BLaER1 (cell line): ENCODE measurements at regions not wholly inside any gene's neighbourhood (a gene's known extent, or its start where the extent isn't known, plus 50 kb on each side); places are given as distances from the start of the nearest gene placed in this dataset.

ENCODE experiments used
- H3K27ac ChIP-seq: shearing (Covaris generic); formaldehyde crosslinking; 2 replicates; pipeline ENCODE4 v1.8.1; 2022
- H3K27me3 ChIP-seq: shearing (Covaris generic); formaldehyde crosslinking; 2 replicates; pipeline ENCODE4 v1.8.1; 2022
- H3K36me3 ChIP-seq: shearing (Covaris generic); formaldehyde crosslinking; 2 replicates; pipeline ENCODE4 v1.8.1; 2022
- H3K4me1 ChIP-seq: shearing (Covaris generic); formaldehyde crosslinking; 2 replicates; pipeline ENCODE4 v1.8.1; 2022
- H3K4me2 ChIP-seq: shearing (Covaris generic); formaldehyde crosslinking; 2 replicates; pipeline ENCODE4 v1.8.1; 2022
- H3K4me3 ChIP-seq: shearing (Covaris generic); formaldehyde crosslinking; 2 replicates; pipeline ENCODE4 v1.8.1; 2022
- H3K9ac ChIP-seq: shearing (Covaris generic); formaldehyde crosslinking; 2 replicates; pipeline ENCODE4 v1.8.1; 2022
- H3K9me3 ChIP-seq: shearing (Covaris generic); formaldehyde crosslinking; 2 replicates; pipeline ENCODE4 v1.8.1; 2022
- H4K20me1 ChIP-seq: shearing (Covaris generic); formaldehyde crosslinking; 2 replicates; pipeline ENCODE4 v1.8.1; 2022
- Cebpa-rat ChIP-seq: shearing (Covaris generic); IDR thresholded peaks from 2 replicates; pipeline ENCODE4 v1.8.1; 2022

GRCh38 chr12:111293266-111294009 is 75.5 kb downstream of the PHETA1 start:
- peaks cover 7% of the 10 kb centered on the region; the same call in 1 of the 2 replicates for H3K4me1 ChIP-seq
- no peak overlapping the region for H3K27ac ChIP-seq
- TF ChIP-seq Cebpa-rat = no peak
- H3K27me3 ChIP-seq = no peaks in the 10 kb centered on the region
- H3K4me2 ChIP-seq = no peak overlapping the region
- H3K36me3 ChIP-seq = no peaks in the 10 kb centered on the region
- no peak overlapping the region for H3K9ac ChIP-seq
- H3K4me3 ChIP-seq = no peak overlapping the region
- H4K20me1 ChIP-seq = no peaks in the 10 kb centered on the region
- no peaks in the 10 kb centered on the region for H3K9me3 ChIP-seq

GRCh38 chr12:111291357-111291756 is 77.5 kb downstream of the PHETA1 start:
- Histone ChIP-seq H3K9me3 (no peaks in the 10 kb centered on the region), H3K4me1 (peaks cover 7% of the 10 kb centered on the region; the same call in 1 of the 2 replicates), H3K9ac (no peak overlapping the region), H3K4me3 (no peak overlapping the region), H3K4me2 (no peak overlapping the region), H3K36me3 (no peaks in the 10 kb centered on the region), H3K27ac (no peak overlapping the region), H3K27me3 (no peaks in the 10 kb centered on the region), H4K20me1 (no peaks in the 10 kb centered on the region)
- no peak for TF ChIP-seq Cebpa-rat

GRCh38 chr12:111288771-111289170 is 80.1 kb downstream of the PHETA1 start:
- no peak for TF ChIP-seq Cebpa-rat
- Histone ChIP-seq H3K36me3 (no peaks in the 10 kb centered on the region), H3K27me3 (no peaks in the 10 kb centered on the region)

GRCh38 chr12:111287125-111287900 is 81.6 kb downstream of the PHETA1 start:
- no peak overlapping the region for H3K9ac ChIP-seq
- peaks cover 6% of the 10 kb centered on the region; the same call in 1 of the 2 replicates for H3K9me3 ChIP-seq
- H4K20me1 ChIP-seq = no peaks in the 10 kb centered on the region
- H3K27me3 ChIP-seq = no peaks in the 10 kb centered on the region
- no peaks in the 10 kb centered on the region for H3K4me1 ChIP-seq
- no peak overlapping the region for H3K4me3 ChIP-seq
- no peak for TF ChIP-seq Cebpa-rat
- H3K4me2 ChIP-seq = no peak overlapping the region
- no peak overlapping the region for H3K27ac ChIP-seq
- H3K36me3 ChIP-seq = no peaks in the 10 kb centered on the region

More at GRCh38 chr12:111288771-111289170, 80.1 kb downstream of the PHETA1 start:
- Histone ChIP-seq H3K9ac (no peak overlapping the region), H4K20me1 (no peaks in the 10 kb centered on the region), H3K4me3 (no peak overlapping the region), H3K27ac (no peak overlapping the region), H3K4me2 (no peak overlapping the region), H3K9me3 (no peaks in the 10 kb centered on the region), H3K4me1 (no peaks in the 10 kb centered on the region)

- Histone ChIP-seq H3K4me3 (no peak overlapping the region), H3K36me3 (no peaks in the 10 kb centered on the region), H3K9me3 (peaks cover 23% of the 10 kb centered on the region), H3K4me2 (no peak overlapping the region), H3K27me3 (no peaks in the 10 kb centered on the region), H3K4me1 (no peaks in the 10 kb centered on the region), H4K20me1 (no peaks in the 10 kb centered on the region), H3K9ac (no peak overlapping the region), H3K27ac (no peak overlapping the region)
- no peak for TF ChIP-seq Cebpa-rat
Measured at GRCh38 chr12:111285200-111285599, 83.7 kb downstream of the PHETA1 start.

DNA sequence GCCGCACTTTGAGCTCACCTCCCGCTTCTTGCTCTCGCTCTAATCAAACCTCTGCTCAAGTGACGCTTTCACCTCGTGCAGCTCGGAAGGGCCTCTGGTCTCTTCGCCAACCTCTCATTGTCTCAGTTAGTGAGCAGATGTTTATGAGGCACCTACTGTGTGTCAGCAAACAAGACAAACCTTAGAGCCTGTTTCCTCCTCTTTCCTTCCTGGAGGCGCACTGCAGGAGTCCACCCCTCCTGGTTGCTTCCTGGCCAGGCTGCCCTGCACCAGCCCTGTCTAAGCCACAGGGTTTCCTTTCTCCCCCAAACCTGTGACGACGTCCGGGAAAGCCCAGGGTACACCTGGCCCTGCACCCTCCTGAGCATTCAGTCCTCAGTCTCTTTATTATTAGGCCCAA is 84.2 kb downstream of the PHETA1 start:
- Histone ChIP-seq H3K9ac (no peak overlapping the region), H3K9me3 (peaks cover 24% of the 10 kb centered on the region), H3K4me3 (no peak overlapping the region), H3K4me1 (no peaks in the 10 kb centered on the region), H3K27me3 (no peaks in the 10 kb centered on the region), H4K20me1 (no peaks in the 10 kb centered on the region), H3K27ac (no peak overlapping the region), H3K4me2 (no peak overlapping the region), H3K36me3 (no peaks in the 10 kb centered on the region)
- no peak for TF ChIP-seq Cebpa-rat

- peaks cover 24% of the 10 kb centered on the region for H3K9me3 ChIP-seq
Measured at GRCh38 chr12:111283966-111284365, 84.9 kb downstream of the PHETA1 start.

GRCh38 chr12:111283521-111283920 is 85.4 kb downstream of the PHETA1 start:
- no peak overlapping the region for H3K9ac ChIP-seq
- peaks cover 24% of the 10 kb centered on the region for H3K9me3 ChIP-seq
- no peak overlapping the region for H3K4me3 ChIP-seq
- H3K27me3 ChIP-seq = no peaks in the 10 kb centered on the region
- no peaks in the 10 kb centered on the region for H3K4me1 ChIP-seq
- no peaks in the 10 kb centered on the region for H4K20me1 ChIP-seq
- no peaks in the 10 kb centered on the region for H3K36me3 ChIP-seq
- H3K4me2 ChIP-seq = no peak overlapping the region
- H3K27ac ChIP-seq = no peak overlapping the region
- TF ChIP-seq Cebpa-rat = no peak

More at GRCh38 chr12:111283966-111284365, 84.9 kb downstream of the PHETA1 start:
- Histone ChIP-seq H3K27me3 (no peaks in the 10 kb centered on the region), H4K20me1 (no peaks in the 10 kb centered on the region), H3K4me3 (no peak overlapping the region), H3K9ac (no peak overlapping the region), H3K4me1 (no peaks in the 10 kb centered on the region), H3K4me2 (no peak overlapping the region), H3K36me3 (no peaks in the 10 kb centered on the region), H3K27ac (no peak overlapping the region)
- TF ChIP-seq Cebpa-rat = no peak

- Histone ChIP-seq H4K20me1 (no peaks in the 10 kb centered on the region), H3K9me3 (peaks cover 19% of the 10 kb centered on the region), H3K9ac (no peak overlapping the region), H3K27ac (no peak overlapping the region), H3K4me1 (0 out of 2 replicates have a peak, but pooled peaks cover 7% of the 10 kb centered on the region), H3K4me3 (no peak overlapping the region), H3K36me3 (no peaks in the 10 kb centered on the region), H3K27me3 (no peaks in the 10 kb centered on the region), H3K4me2 (no peak overlapping the region)
- no peak for TF ChIP-seq Cebpa-rat
Measured at GRCh38 chr12:111277570-111277969, 91.3 kb downstream of the PHETA1 start.

DNA sequence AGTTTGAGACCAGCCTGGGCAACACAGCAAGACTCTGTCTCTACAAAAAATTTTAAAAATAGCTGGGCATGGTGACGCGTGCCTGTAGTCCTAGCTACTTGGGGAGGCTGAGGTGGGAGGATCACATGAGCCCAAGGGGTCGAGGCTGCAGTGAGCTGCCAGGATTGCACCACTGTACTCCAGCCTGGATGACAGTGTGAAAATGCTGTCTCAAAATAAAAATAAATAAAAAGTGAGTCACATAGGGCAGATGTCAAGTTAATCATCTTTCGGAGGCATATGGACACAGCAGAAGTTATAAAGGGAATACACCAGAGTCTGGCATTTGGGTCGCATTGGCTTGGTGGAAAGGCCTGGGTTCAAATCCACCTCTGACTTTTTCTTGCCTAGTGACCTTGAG is 92.7 kb downstream of the PHETA1 start:
- Histone ChIP-seq H3K9me3 (peaks cover 11% of the 10 kb centered on the region), H3K36me3 (no peaks in the 10 kb centered on the region), H3K4me2 (no peak overlapping the region), H3K9ac (no peak overlapping the region), H4K20me1 (no peaks in the 10 kb centered on the region), H3K27me3 (no peaks in the 10 kb centered on the region), H3K4me1 (0 out of 2 replicates have a peak, but pooled peaks cover 7% of the 10 kb centered on the region), H3K4me3 (no peak overlapping the region), H3K27ac (no peak overlapping the region)
- no peak for TF ChIP-seq Cebpa-rat
